ENCODE measurements at regions not wholly inside any gene's neighbourhood (a gene's known extent, or its start where the extent isn't known, plus 50 kb on each side); places are given as distances from the start of the nearest gene placed in this dataset.

DNA sequence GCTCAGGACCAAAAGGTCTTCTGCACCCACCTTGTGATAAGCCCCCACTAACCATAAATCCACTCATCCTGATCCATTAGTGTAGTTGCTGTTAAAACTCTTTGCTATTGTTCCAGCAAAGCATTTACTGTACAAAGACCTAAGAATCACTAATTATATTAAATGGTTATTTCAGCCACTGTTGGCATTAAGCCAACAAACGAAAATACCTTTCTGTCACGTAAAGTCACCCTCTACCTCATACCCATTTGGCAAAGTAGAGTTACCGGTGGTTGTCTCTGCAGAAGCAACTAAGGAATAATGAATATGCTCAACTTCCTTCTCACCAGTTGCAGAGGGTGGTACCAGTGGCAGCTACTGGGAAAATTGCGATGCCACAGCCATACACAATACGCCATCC, 224.5 kb downstream of the SP3 start:
- no peak for FAIRE-seq

DNA sequence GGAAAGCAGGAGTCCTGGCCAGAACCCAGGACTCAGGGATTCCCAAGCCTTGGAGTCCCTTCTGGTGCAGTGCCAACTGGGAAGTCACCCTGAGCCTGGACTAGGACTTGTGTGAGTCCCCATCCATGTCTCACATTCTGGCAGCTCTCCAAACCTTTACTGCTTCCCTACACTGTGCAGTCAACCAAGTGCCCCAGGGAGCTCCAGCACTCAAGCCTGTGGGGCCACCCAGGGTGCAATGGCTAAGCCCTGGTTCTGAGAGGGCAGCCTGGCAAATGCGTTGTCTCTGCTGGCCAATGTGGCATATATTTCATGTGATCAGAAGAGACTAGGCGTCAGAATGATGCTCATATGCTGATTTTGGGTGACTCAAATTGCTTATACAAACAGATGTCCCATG, 223.4 kb downstream of the SP3 start:
- no peak for FAIRE-seq

DNA sequence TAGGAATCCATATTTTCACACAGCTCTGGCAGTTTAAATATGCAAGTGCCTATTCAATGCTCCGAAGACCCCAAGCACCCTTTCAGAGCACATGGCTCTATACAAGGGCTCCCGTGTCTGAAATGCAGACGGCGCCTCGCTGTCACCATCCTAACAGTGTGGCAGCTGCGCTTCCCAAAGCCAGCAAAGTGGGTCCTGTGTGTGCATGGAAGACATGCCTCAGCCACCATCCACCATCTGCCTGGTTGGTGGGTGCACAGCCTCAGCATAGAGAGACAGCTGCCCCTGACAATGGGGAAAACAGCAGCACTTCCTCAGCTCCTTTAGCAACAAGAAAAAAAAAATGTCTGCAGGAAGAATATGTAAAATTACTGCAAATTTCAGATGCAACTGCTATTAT, 218.1 kb downstream of the SP3 start:
- FAIRE-seq = no peak

DNA sequence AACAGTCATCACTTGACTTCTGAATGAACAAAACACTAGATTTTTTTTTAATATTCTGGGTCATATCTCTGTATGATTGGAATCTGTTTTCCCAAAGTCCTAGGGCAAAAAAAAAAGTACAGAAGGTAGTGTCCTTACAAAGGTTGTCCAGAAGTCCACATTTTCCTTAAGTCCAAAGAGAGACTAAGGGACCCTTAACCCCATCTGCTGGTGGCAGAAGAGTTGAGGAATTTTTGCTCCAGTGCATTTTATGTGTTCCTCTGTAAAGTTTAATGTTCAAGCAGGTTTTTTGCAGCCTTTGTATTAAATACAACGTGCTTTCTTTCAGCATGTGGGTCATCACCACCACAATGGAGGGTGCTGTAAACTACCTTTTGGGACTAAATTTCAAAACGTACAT, 215.9 kb downstream of the SP3 start:
- no peak for FAIRE-seq

DNA sequence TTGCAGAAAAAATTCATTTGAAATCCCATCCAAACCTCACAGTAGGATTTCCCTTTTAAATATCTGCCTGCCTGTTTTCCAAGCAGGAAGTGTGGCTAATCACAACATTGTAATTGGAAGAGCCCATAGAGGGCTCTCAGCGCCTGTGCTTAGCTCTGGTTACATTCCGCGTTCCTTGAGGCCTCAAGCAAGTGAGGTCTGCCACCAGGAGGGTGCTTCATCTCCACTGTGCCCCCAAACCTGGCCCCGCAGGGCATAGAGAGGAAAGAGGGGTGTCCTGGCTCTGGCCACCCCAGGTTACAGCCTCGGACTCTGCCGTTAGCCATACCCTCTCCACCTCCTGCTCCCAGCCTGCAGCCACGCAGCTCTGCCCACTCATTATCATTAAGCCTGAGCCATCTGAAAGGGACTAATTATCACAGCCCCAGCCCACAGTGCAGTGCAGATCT, 214.8 kb downstream of the SP3 start:
- FAIRE-seq = no peak

DNA sequence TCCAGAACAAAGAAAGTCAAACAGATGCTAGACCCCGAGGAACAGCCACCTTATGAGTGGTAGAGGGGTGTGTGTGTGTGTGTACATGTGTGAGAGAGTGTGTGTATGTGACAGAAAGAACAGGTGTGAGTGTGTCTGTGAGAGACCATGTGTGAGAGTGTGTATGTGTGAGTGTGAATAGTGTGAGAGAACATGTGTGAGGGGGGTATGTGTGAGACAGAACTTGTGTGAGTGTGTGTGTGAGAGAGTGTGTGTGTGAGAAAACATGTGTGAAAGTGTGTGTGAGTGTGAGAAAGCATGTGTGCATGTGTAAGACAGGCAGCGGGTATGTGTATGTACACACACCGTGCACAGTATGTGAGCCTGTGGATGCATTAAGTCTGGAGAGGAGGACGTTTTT, 214.3 kb downstream of the SP3 start:
- no peak for FAIRE-seq

DNA sequence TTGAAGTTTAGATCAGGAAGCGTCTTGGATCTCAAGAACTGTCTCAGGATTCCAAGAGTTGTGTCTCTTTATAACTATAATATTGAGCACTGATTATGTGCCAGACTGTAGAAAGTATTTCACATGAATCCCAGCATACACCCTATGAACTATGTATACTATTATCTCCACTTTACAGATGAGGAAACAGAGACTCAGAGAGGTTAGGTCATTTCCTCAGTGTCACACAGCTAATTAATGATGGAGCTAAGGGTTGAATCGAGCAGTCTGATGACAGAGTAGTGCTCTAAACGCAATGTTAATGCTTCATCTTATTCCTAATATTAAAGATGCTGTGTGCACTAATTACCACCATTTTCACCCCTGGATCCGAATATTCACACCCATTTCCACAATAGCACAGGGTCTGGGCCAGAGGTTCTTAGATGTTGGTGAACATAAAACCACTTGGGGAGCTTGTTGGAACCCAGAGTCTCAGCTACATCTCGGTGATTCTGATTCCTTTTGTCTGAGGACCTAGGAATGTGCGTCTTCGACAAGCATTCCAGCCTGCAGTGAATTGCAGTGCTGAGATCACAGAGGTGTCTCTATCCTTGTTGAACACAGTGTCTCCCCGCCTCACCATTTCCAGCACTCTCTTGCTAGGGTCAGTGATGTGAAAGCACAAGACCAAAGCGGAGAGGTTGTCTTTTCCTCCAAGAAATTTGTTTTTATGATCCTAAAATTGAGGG, 213.8 kb downstream of the SP3 start:
- FAIRE-seq = no peak

DNA sequence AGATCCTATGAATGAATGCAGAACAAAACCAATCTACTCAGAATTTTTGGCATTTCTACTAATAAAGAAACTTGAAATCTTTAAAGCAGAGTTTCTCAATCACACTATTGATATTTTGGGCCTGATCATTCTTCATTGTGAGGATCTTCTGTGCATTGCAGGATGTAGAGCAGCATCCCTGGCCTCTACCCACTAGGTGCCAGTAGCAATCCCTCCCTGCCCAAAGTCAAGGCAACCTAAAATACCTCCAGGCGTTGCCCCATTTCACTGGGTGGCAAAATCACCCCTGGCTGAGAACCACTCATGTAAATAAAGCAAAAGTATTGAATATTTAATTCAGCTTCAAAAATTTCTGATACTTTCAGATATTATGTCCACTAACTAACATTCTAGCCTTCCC, 213.0 kb downstream of the SP3 start:
- FAIRE-seq = no peak

DNA sequence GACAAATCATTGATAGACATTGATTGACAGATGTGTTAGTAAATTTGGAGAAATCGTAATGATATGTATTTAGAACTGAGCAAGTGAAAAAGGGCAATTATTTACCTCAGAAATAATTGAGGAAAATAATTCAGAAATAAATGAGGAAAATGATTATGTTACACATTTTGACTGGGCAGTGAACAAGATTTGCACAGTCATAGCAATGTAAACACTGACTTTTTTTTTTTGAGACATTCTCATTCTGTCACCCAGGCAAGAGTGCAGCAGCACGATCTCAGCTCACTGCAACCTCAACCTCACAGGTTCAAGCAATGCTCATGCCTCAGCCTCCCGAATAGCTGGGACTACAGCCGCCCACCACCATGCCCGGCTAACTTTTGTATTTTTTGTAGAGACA, 211.7 kb downstream of the SP3 start:
- no peak for FAIRE-seq

DNA sequence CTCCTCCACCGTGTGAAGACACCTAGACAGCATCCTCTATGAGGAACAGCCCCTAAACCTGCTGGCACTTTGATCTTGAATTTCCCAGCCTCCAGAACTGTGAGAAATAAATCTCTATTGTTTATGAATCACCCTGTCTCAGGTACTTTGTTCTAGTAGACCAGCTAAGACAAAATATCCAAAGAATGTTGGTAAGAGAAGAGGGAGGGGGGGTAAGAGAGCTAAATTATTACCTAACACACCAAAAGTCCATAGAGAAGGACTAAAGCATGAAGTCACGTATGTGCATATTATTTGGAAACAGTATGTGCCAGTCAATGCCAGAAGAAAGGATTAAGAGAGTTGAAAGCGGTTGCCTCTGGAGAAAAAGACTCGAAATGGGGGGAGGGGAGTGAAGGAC, 211.0 kb downstream of the SP3 start:
- no peak for FAIRE-seq

DNA sequence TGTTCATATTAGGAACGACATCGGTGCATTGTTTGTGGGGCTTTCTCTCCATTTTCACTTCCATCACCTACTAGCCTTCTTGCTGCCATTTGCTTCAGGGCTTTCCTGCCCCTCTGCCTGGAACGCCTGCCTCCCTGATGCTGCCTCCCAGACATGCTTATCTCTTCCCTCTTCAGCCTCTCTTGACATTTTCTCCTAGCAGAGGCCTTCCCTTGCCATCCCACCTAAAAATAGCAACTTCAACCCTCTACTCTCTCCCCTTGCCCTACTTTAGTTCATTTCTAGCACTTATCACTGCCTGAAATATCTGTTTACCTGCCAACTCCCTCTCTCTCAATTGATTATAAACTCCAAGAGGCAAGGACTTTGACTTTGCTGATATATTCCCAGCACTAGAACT, 210.3 kb downstream of the SP3 start:
- FAIRE-seq = no peak

DNA sequence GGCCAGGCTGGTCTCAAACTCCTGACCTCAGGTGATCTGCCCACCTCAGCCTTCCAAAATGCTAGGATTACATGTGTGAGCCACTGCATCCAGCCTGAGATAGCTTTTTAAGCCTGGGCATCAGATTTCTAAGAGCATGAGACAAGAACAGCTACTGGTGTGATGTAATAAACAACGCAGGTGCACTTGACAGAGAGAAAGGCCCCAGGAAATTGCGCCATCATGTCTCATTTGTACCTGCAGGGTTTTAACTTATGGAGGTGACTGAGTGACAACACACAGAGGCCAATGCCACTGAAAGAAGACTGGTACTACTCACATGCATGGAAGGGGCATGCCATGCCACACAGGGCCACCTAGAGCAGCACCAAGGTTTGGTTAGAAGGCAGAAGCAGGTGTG, 209.4 kb downstream of the SP3 start:
- FAIRE-seq = no peak

DNA sequence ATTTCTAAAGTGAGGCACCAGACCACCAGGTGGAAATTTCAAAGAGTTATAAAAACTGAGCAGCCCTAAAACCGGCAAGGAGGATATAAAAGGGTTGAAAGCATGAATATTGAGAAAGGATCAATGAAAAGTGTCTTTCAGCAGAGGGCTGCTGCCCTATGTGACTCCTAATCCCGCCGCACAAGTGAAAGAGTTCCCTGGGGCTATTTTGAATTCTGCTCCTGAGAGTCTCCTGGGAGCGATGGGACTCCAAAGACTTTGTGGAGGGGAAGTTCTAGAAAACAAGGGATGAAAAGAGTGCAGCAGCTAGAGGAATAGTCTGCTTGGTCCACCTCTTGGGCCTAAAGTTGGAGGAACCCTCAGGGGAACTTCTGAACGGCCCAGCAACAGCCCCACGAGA, 205.2 kb downstream of the SP3 start:
- no peak for FAIRE-seq

DNA sequence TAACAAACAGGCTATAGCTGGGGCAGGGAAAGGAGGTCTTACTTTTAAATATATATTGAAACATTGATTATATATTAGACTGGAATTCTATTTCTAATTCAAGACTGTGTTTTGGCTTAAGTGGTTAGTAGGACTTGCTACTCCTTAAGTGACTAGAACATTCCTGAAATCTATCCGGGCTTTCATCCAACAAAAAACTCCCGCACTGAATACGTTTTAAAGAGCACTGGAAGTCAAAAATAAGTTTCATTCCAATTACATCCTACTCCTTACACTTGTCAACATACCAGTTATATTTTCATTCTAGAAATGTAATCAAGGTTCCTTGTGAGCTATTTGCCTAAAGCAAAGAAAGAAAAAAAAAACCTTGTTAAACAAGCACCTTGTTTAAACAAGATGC, 204.6 kb downstream of the SP3 start:
- no peak for FAIRE-seq

DNA sequence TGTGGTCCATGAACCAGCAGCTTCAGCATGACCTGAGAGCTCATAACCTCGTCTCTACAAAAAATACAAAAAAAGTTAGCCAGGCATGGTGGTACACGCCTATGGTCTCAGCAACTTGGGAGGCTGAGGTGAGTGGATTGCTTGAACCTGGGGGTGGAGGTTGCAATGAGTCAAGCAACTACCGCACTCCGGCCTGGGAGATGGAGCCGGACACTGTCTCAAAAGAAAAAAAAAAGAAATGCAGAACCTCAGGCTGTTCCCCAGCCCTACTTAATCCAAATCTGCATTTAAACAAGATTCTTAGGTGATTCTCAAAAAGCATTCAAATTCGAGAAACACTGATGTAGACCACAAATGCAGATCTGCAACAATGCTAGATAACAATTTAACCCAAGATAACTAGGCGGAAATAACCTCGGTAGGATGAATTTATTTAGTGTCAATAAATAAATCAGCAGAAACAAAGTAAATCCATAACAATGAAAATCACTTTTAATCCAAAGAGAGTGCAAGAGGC, 203.5 kb downstream of the SP3 start:
- FAIRE-seq = no peak

DNA sequence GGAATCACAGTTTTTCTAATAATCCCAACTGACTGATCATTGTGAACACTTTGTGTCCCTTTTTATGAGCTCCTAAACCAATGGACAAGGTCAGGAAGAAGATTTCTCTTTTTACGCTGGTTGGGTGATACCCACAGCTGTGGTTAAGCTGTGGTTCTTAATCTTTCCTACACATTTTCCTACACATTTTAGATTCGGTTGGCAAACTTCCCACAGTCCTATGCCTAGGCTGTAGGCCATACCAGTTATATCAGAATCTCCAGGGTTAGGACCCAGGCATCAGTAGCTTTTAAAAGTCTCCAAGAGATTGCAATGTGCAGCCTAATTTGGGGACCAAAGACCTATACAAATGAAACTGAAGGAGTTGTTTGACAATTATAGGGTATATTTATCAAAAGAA, 203.0 kb downstream of the SP3 start:
- FAIRE-seq = no peak

DNA sequence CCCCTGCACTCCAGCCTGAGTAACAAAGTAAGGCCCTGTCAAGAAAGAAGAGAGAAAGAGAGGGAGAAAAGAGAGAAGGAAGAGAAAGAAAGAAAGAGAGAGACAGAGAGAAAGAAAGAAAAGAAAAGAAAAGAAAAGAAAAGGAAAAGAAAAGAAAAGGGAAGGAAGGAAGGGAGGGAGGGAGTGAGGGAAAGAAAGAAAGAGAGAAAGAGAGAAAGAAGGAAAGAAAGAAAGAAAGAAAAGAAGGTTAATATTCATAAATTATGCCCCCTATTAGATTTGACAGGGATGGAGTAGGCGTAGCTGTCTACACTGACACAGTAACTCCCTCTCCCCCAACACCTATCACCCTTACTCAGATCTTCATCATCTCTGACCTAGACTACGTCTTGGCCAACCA, 202.3 kb downstream of the SP3 start:
- no peak for FAIRE-seq

DNA sequence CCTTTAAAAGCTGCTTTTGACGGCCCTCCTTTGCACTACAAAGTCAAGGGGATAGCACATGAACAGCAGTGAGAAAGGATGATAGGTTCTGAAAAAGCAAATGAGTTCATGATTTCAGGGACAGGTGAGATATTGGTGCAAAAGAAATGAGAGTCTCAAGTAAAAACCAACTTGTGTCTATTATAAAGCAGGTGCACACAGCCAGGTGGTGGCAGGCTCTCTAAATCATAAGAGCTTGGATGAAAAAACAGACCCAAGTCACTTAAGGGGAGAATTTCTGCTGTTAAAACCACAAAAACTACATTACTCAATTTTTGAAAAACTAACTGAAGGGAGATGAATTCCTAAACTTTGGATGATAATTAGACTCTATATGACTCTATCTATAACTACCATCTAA, 201.5 kb downstream of the SP3 start:
- FAIRE-seq = no peak

DNA sequence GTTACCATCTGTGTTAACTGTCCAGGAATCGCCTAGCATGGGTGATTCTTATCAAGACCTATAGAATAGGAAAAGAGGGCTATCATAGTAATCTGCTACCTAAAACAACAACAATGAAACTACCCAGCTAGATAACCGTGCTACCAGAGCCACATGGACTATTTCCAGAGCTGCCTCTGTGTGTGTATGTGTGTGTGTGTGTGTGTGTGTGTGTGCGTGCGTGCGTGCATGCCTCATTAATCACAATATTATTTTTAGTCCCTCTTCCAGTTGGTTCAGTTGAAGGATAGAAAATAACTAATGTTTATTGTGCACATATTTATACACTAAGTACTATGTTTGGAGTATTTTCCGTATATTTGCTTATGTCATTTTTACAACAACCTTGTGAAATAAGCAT, 201.1 kb downstream of the SP3 start:
- FAIRE-seq = no peak

DNA sequence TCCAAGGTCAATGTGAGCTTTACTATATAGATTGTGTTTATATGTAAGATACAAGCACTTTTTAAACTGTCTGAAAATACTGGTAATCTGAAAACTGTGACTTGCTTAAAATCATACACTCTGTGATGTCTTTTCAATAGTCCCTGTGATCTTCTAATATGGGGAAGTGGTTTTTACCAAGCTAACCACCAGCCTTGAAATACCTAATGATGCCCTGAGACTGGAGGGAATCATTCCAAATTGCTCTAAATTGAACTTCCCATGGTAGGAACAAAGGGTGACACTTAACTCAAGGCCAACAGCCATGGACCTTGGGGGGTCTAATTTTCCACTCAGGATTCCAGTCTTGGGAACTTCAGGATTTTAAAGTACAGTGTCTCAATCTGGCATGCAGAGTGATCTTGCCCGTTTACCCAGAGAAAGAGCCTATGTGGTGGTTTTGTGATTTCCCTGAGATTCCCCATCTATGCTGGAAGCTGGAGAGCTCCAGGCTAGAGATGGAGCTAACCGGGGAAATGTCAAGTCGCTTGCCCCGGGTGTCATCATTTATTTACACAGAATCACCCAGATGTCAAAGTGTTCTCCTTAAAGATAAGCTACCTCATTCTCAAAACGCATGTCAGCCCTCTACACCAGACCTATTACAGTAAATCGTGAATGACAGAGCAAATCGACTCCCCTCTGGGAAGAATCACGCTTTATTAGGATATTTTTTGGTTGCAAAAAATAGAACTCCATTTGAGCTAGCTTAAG, 198.5 kb downstream of the SP3 start:
- no peak for FAIRE-seq

DNA sequence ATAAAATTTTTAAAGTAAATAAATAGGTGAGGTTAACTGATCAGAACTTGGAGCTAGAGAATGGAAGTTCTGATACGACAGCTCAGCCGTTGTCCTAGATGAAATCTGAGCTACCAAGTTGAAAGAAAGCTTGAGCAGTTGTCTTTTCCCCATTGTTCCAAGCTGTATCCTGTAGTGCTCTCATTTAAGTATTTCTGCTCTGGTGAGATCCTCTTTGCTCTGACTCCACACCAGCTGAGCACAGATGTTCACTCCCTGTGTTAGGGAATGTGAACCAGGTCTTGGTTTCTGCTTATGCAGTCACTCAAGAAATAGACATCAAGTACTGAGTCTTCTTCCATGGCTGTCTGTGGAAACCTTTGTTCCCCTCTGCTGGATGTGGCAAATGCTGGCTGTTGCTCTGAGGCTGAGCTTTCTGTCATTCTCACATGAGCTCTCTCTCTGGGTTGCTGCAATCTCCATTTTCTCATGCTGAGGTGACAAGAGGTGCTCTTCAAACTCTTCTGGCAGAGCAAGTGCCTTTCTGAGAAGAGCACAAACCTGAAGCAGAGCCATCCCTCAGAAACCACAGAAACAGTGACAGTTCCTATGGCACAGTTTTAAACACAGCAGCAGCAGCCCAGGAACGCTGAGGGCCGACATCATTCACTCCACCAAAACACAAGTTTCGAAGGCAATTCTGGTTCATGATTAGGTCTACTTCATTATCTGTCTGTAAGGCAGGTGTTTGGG, 194.1 kb downstream of the SP3 start:
- no peak for FAIRE-seq

DNA sequence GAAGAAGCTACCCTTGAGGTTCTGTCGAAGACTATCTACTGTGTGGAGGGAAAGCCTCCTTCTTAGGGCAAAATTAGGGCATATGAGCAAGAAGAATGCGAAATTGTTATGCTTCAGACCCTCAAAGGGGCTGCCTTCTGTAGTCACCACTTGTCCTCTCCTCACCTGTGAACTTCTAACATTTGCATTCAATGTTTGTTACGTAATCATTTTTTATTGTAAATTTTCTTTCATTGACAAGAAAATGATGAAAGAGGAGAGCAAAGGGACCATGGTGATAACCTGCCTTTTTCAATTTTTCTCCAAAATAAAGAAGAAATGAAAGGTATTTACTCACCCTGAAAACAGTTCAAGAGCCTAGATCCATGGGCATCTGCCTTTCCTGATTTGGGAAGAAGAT, 193.0 kb downstream of the SP3 start:
- no peak for FAIRE-seq

DNA sequence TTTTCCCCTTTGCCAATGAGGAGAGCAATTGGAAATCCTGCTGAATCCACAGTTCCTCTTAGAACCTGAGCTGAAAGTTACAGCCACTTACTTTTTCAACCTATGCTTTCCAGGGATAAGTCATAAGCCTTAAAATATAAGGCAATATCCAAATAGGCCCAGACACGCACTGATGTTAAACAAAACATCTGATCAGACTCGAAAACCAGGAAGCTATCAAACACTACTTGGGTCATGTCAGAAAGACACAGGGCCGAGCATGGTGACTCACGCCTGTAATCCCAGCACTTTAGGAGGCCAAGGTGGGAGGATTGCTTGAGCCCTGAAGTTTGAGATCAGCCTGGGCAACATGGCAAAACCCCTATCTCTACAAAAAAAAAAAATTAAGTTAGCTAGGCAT, 192.1 kb downstream of the SP3 start:
- no peak for FAIRE-seq

DNA sequence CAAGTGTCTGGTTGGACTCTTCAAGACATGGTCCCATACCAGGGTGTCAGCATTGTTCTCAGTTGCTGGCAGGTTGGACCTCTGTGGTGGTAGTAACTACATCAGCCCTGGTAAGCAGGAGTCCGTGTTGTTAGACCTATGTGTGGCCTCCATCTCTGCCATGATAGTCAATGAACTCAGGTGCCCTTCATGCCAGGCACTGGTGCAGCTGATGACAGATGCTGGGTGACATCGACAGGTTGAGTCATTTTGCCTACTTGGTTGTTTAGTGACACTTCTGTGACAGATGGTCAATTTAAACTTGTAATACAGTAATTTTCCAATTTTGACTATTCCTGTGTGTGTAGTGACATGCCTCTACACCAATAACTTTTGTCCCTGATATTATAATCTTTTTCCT, 189.7 kb downstream of the SP3 start:
- FAIRE-seq = no peak
